Calu3 (cell line): ENCODE measurements at regions not wholly inside any gene's neighbourhood (a gene's known extent, or its start where the extent isn't known, plus 50 kb on each side); places are given as distances from the start of the nearest gene placed in this dataset.

ENCODE experiments used
- BruUV-seq: library from RNA; stranded (reverse); fragments of 400-500 nt; replicated peaks from 2 replicates; lab custom pipeline; 2021; lab: Mats Ljungman, UMichigan
- CTCF ChIA-PET: fragments of 300-600 bp; sonication (Branson Sonifier 250); formaldehyde crosslinking; loops from one replicate; lab custom pipeline; 2022; ENCODE audit warnings: antibody characterized with exemption; lab: Charles Lee
- DNase-seq: peaks from one replicate; pipeline ENCODE4 v3.0.0; 2022
- H3K27ac Mint-ChIP-seq: one replicate; pipeline ENCODE4 v1.8.0; 2022; ENCODE audit warnings: mixed read lengths; ENCODE audit not compliant: unreplicated experiment
- H3K27me3 Mint-ChIP-seq: one replicate; pipeline ENCODE4 v1.8.0; 2022; ENCODE audit warnings: mixed read lengths; ENCODE audit not compliant: unreplicated experiment
- H3K36me3 Mint-ChIP-seq: one replicate; pipeline ENCODE4 v1.8.0; 2022; ENCODE audit warnings: mild to moderate bottlenecking, moderate library complexity, mixed read lengths; ENCODE audit not compliant: insufficient read depth, unreplicated experiment
- H3K4me1 Mint-ChIP-seq: one replicate; pipeline ENCODE4 v1.8.0; 2022; ENCODE audit warnings: mild to moderate bottlenecking, low read depth, mixed read lengths; ENCODE audit not compliant: unreplicated experiment
- H3K4me3 Mint-ChIP-seq: one replicate; pipeline ENCODE4 v1.8.0; 2022; ENCODE audit warnings: mild to moderate bottlenecking, low read depth, moderate library complexity, mixed read lengths; ENCODE audit not compliant: unreplicated experiment
- H3K9me3 Mint-ChIP-seq: one replicate; pipeline ENCODE4 v1.8.0; 2022; ENCODE audit warnings: low read depth, mixed read lengths; ENCODE audit not compliant: unreplicated experiment
- intact Hi-C: fragments of 100-400 bp; cut with micrococcal nuclease; formaldehyde crosslinking; loops from one replicate; pipeline ENCODE4 v1.10.0; 2022; ENCODE audit not compliant: unreplicated experiment
- TF ChIP-seq, protein P1 (sequence below): fragments of 200-600 bp; IDR thresholded peaks from one replicate; pipeline ENCODE4 v1.8.0; 2022; ENCODE audit warnings: antibody characterized with exemption; ENCODE audit not compliant: unreplicated experiment

DNA sequence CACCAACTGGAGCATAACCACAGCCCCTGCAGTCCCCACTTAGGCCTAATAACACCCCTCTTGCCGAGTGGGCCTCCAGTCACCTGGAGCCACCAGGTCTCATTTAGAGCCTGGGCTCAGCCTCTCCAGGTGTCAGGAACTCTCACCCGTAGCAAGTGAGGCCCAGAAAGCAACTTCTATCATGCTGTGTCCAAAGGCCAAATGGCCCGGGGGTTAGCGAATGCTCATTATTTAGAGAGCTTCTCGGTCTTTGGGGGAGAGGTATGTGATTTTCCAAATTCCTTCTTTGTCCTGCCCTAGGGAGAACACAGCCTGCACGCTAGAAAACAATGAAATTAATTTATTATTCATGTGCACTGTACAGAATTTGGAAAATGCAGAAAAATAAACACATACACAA, 109.9 kb upstream of the PTPRM start:
- peaks cover 64% of the 10 kb centered on the region for H3K27me3 Mint-ChIP-seq
- H3K4me3 Mint-ChIP-seq: no peak overlapping the region
- no peaks in the 10 kb centered on the region for H3K4me1 Mint-ChIP-seq
- TF ChIP-seq, protein P1, sequence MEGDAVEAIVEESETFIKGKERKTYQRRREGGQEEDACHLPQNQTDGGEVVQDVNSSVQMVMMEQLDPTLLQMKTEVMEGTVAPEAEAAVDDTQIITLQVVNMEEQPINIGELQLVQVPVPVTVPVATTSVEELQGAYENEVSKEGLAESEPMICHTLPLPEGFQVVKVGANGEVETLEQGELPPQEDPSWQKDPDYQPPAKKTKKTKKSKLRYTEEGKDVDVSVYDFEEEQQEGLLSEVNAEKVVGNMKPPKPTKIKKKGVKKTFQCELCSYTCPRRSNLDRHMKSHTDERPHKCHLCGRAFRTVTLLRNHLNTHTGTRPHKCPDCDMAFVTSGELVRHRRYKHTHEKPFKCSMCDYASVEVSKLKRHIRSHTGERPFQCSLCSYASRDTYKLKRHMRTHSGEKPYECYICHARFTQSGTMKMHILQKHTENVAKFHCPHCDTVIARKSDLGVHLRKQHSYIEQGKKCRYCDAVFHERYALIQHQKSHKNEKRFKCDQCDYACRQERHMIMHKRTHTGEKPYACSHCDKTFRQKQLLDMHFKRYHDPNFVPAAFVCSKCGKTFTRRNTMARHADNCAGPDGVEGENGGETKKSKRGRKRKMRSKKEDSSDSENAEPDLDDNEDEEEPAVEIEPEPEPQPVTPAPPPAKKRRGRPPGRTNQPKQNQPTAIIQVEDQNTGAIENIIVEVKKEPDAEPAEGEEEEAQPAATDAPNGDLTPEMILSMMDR: no peak
- no peaks in the 10 kb centered on the region for H3K36me3 Mint-ChIP-seq
- CTCF ChIA-PET: interaction anchor here (0.5 kb wide), 1 partner anchor 539 kb away, joined by 4 read pairs; no protein-coding TSS in a partner anchor
- no peaks in the 10 kb centered on the region for H3K9me3 Mint-ChIP-seq
- H3K27ac Mint-ChIP-seq: no peak overlapping the region
- DNase-seq: no peak
- intact Hi-C loops: loop anchor here (10.0 kb wide), 1 partner anchor 182 kb away; no protein-coding TSS in a partner anchor
- no TSS peak for BruUV-seq

DNA sequence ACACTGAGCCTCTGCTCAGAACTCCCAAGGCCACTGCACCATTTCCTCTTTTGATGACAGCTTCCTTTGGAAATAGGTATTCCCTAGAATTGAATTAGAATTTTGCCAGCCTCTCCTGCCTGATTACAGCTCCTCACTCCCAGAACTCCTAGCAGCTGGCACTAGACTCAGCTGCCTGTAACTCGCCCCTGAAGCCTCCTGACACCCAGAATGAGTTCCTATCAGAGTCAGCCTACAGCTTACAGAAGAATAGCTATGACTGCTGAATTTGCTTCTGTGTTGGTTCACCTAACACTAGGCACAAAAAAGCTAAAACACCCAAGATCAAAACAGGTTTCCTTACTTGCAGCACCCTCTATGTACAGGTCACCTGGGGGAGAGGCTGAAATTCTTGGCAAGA, 108.2 kb upstream of the PTPRM start:
- intact Hi-C loops: loop anchor here (10.0 kb wide), 1 partner anchor 184 kb away; no protein-coding TSS in a partner anchor
- no peaks in the 10 kb centered on the region for H3K9me3 Mint-ChIP-seq
- H3K4me1 Mint-ChIP-seq: no peaks in the 10 kb centered on the region
- H3K27ac Mint-ChIP-seq: no peak overlapping the region
- no TSS peak for BruUV-seq
- no peak overlapping the region for H3K4me3 Mint-ChIP-seq
- CTCF ChIA-PET: interaction anchor here (0.6 to 0.7 kb wide), 2 partner anchors 66 to 660 kb away, joined by 3 to 4 read pairs; no protein-coding TSS in a partner anchor
- no peak for DNase-seq
- TF ChIP-seq, protein P1: no peak
- H3K36me3 Mint-ChIP-seq: no peaks in the 10 kb centered on the region
- peaks cover 58% of the 10 kb centered on the region for H3K27me3 Mint-ChIP-seq

GRCh38 chr18:7459851-7460770, 107.0 kb upstream of the PTPRM start:
- H3K4me3 Mint-ChIP-seq: no peak overlapping the region
- DNase-seq: no peak
- H3K27me3 Mint-ChIP-seq: peaks cover 52% of the 10 kb centered on the region
- intact Hi-C loops: loop anchor here (10.0 kb wide), 1 partner anchor 185 kb away; no protein-coding TSS in a partner anchor
- CTCF ChIA-PET: interaction anchor here (0.6 kb wide), 1 partner anchor 40 kb away, joined by 3 read pairs; no protein-coding TSS in a partner anchor
- no TSS peak for BruUV-seq
- H3K27ac Mint-ChIP-seq: no peak overlapping the region
- H3K4me1 Mint-ChIP-seq: no peaks in the 10 kb centered on the region
- H3K36me3 Mint-ChIP-seq: no peaks in the 10 kb centered on the region
- TF ChIP-seq, protein P1: no peak
- no peaks in the 10 kb centered on the region for H3K9me3 Mint-ChIP-seq

DNA sequence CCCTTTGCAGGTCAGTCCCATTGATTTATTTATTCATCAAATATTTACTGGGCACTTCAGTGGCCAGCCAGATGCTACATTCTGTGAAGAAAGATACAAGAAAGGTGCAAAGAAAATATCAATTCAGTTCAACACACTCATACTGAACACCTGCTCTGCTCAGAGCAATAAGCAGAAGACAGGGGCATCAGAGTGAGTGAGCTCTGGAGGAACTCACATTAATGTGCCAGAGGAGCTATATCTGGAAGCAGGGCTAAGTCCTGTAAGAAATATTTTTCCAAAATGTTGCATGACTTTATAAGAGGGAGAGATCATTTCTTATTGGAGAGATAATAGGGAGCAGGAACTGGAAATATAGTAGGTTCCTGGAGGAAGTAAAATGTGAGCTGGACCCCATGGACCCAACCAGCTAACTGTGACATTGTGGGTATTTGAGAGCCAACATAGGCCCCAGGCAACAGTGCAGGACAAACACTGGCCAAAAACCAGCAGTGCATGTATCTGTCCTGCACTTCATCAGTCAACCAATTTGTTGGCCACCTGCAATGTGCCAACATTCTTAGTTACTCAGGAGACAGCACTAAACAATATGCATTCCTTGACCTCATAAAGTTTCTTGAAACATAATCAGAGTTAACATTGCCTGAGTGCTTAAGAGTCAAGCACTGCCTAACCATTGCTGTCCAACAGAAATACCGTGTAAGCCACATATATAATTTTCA, 102.7 kb upstream of the PTPRM start:
- no peak for DNase-seq
- no peak overlapping the region for H3K27ac Mint-ChIP-seq
- H3K4me3 Mint-ChIP-seq: no peak overlapping the region
- no peaks in the 10 kb centered on the region for H3K4me1 Mint-ChIP-seq
- intact Hi-C loops: no loop called here
- no TSS peak for BruUV-seq
- CTCF ChIA-PET: interaction anchor here (2.1 kb wide), 1 partner anchor 12 kb away, joined by 7 read pairs; no protein-coding TSS in a partner anchor
- TF ChIP-seq, protein P1: no peak
- H3K9me3 Mint-ChIP-seq: no peaks in the 10 kb centered on the region
- H3K36me3 Mint-ChIP-seq: no peaks in the 10 kb centered on the region
- peaks cover 53% of the 10 kb centered on the region for H3K27me3 Mint-ChIP-seq
